ENCODE measurements at regions not wholly inside any gene's neighbourhood (a gene's known extent, or its start where the extent isn't known, plus 50 kb on each side); places are given as distances from the start of the nearest gene placed in this dataset.
"Not testable (repeated sequence)": the region's sequence is repeated elsewhere in the genome, so short reads cannot be mapped to it uniquely, and the experiment has no call there.

GRCh38 chr2:132068407-132068806 lies 93.3 kb downstream of the ANKRD30BL start:
- H3K4me3 ChIP-seq (replicated peaks; ENCODE audit: insufficient read depth, low read length); H3K27me3 ChIP-seq (ENCODE audit: insufficient read depth, poor library complexity, severe bottlenecking); DNase-seq (ENCODE audit: low read depth in 1 of 2, low spot score in 1 of 2); H3K27ac ChIP-seq (replicated peaks): not testable (repeated sequence)

GRCh38 chr2:132065391-132065790 lies 96.4 kb downstream of the ANKRD30BL start:
- H3K4me3 ChIP-seq (replicated peaks; ENCODE audit: insufficient read depth, low read length); DNase-seq (ENCODE audit: low read depth in 1 of 2, low spot score in 1 of 2); H3K27ac ChIP-seq (replicated peaks); H3K27me3 ChIP-seq (ENCODE audit: insufficient read depth, poor library complexity, severe bottlenecking): not testable (repeated sequence)

DNA sequence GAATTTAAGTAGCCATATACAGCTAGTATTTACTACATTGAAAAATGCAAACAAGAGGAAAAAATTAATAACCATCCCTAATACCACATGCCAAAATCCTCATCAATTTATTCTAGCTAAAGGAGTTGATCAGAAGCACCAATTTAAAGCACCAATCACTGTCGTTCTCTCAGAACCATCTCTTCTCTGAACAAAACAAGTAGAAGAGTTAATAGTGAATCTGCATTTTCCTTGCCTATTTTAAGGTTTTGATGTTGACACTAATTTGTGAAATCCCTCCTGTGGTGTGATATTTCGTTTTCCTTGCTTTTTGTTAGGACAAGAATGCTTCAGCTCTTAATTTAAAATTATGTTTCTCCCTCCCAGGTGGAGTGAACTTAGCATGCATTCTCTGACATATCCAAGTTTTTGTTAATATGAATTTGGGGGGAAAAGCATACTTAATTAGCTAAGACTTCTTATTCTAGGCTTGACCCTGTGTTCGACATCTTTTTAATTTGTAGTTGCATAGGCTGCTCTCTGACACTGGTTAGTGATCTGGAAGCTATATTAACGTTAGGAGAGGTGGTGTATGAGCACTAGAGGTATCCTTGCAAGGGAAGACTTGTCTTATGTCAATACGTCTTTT lies 122.0 kb downstream of the ANKRD30BL start:
- not testable (repeated sequence) for H3K27ac ChIP-seq (replicated peaks); H3K4me3 ChIP-seq (replicated peaks; ENCODE audit: insufficient read depth, low read length); DNase-seq (ENCODE audit: low read depth in 1 of 2, low spot score in 1 of 2)
- peaks cover 20% of the 10 kb centered on the region for H3K27me3 ChIP-seq (ENCODE audit: insufficient read depth, poor library complexity, severe bottlenecking)

- peaks cover 20% of the 10 kb centered on the region for H3K27me3 ChIP-seq (ENCODE audit: insufficient read depth, poor library complexity, severe bottlenecking)
- not testable (repeated sequence) for H3K4me3 ChIP-seq (replicated peaks; ENCODE audit: insufficient read depth, low read length); H3K27ac ChIP-seq (replicated peaks); DNase-seq (ENCODE audit: low read depth in 1 of 2, low spot score in 1 of 2)
Observed at GRCh38 chr2:132038883-132039235, 122.9 kb downstream of the ANKRD30BL start.

GRCh38 chr2:132038179-132038882 lies 123.4 kb downstream of the ANKRD30BL start:
- TF ChIP-seq, protein P1, sequence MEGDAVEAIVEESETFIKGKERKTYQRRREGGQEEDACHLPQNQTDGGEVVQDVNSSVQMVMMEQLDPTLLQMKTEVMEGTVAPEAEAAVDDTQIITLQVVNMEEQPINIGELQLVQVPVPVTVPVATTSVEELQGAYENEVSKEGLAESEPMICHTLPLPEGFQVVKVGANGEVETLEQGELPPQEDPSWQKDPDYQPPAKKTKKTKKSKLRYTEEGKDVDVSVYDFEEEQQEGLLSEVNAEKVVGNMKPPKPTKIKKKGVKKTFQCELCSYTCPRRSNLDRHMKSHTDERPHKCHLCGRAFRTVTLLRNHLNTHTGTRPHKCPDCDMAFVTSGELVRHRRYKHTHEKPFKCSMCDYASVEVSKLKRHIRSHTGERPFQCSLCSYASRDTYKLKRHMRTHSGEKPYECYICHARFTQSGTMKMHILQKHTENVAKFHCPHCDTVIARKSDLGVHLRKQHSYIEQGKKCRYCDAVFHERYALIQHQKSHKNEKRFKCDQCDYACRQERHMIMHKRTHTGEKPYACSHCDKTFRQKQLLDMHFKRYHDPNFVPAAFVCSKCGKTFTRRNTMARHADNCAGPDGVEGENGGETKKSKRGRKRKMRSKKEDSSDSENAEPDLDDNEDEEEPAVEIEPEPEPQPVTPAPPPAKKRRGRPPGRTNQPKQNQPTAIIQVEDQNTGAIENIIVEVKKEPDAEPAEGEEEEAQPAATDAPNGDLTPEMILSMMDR (IDR thresholded peaks at IDR 0.05; ENCODE audit: insufficient read depth, low read length) = no peak
- TF ChIP-seq, protein P2, sequence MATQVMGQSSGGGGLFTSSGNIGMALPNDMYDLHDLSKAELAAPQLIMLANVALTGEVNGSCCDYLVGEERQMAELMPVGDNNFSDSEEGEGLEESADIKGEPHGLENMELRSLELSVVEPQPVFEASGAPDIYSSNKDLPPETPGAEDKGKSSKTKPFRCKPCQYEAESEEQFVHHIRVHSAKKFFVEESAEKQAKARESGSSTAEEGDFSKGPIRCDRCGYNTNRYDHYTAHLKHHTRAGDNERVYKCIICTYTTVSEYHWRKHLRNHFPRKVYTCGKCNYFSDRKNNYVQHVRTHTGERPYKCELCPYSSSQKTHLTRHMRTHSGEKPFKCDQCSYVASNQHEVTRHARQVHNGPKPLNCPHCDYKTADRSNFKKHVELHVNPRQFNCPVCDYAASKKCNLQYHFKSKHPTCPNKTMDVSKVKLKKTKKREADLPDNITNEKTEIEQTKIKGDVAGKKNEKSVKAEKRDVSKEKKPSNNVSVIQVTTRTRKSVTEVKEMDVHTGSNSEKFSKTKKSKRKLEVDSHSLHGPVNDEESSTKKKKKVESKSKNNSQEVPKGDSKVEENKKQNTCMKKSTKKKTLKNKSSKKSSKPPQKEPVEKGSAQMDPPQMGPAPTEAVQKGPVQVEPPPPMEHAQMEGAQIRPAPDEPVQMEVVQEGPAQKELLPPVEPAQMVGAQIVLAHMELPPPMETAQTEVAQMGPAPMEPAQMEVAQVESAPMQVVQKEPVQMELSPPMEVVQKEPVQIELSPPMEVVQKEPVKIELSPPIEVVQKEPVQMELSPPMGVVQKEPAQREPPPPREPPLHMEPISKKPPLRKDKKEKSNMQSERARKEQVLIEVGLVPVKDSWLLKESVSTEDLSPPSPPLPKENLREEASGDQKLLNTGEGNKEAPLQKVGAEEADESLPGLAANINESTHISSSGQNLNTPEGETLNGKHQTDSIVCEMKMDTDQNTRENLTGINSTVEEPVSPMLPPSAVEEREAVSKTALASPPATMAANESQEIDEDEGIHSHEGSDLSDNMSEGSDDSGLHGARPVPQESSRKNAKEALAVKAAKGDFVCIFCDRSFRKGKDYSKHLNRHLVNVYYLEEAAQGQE (IDR thresholded peaks at IDR 0.05; ENCODE audit: insufficient replicate concordance, low read depth) = no peak
- TF ChIP-seq GABPA (IDR thresholded peaks at IDR 0.05; ENCODE audit: low read depth) (no peak), POLR2AphosphoS5 (IDR thresholded peaks at IDR 0.05; ENCODE audit: low read depth) (no peak), SPI1 (IDR thresholded peaks at IDR 0.05; ENCODE audit: borderline replicate concordance, low read depth) (no peak)
- peak overlapping the region; percentile 29 for H3K4me3 ChIP-seq (replicated peaks; ENCODE audit: insufficient read depth, low read length)
- no peak overlapping the region for H3K27ac ChIP-seq (replicated peaks)
- peaks cover 20% of the 10 kb centered on the region for H3K27me3 ChIP-seq (ENCODE audit: insufficient read depth, poor library complexity, severe bottlenecking)
- DNase-seq (ENCODE audit: low read depth in 1 of 2, low spot score in 1 of 2) = no peak

- Histone ChIP-seq H3K4me3 (replicated peaks; ENCODE audit: insufficient read depth, low read length) (peak overlapping the region; percentile 29), H3K27me3 (ENCODE audit: insufficient read depth, poor library complexity, severe bottlenecking) (peaks cover 20% of the 10 kb centered on the region), H3K27ac (replicated peaks) (no peak overlapping the region)
- no peak for DNase-seq (ENCODE audit: low read depth in 1 of 2, low spot score in 1 of 2)
- TF ChIP-seq, protein P1 (IDR thresholded peaks at IDR 0.05; ENCODE audit: insufficient read depth, low read length) = no peak
Observed at GRCh38 chr2:132037527-132038178, 124.1 kb downstream of the ANKRD30BL start.

Measured in HL-60 (cell line).